ENCODE measurements at regions not wholly inside any gene's neighbourhood (a gene's known extent, or its start where the extent isn't known, plus 50 kb on each side); places are given as distances from the start of the nearest gene placed in this dataset.

GRCh38 chr1:228868731-228869024 lies 133.4 kb downstream of the RHOU start:
- no peaks in the 10 kb centered on the region for H3K27me3 ChIP-seq (ENCODE audit: insufficient read depth, insufficient read length)
- H3K9me3 ChIP-seq (ENCODE audit: insufficient read depth, low read length) = no peaks in the 10 kb centered on the region
- H3K4me3 ChIP-seq (ENCODE audit: insufficient read length, low read depth) = no peak overlapping the region
- H3K9ac ChIP-seq (ENCODE audit: insufficient read length, low read depth) = no peak overlapping the region
- TF ChIP-seq YY1 (IDR thresholded peaks at IDR 0.05; ENCODE audit: insufficient read depth, insufficient read length) = no peak
- H3K36me3 ChIP-seq (ENCODE audit: insufficient read depth, insufficient read length, low read length) = no peaks in the 10 kb centered on the region
- H3K4me1 ChIP-seq (ENCODE audit: insufficient read depth, insufficient read length) = peaks cover 16% of the 10 kb centered on the region
- no peak for DNase-seq (ENCODE audit: low read depth, low spot score)

- peaks cover 12% of the 10 kb centered on the region for H3K4me1 ChIP-seq (ENCODE audit: insufficient read depth, insufficient read length)
- TF ChIP-seq SUZ12 (IDR thresholded peaks at IDR 0.05; ENCODE audit: extremely low read depth, insufficient read depth, insufficient read length) = no peak
- TF ChIP-seq YY1 (IDR thresholded peaks at IDR 0.05; ENCODE audit: insufficient read depth, insufficient read length) = no peak
- TF ChIP-seq ZNF274 (IDR thresholded peaks at IDR 0.05; ENCODE audit: low read depth, low read length) = no peak
- no peak overlapping the region for H3K4me3 ChIP-seq (ENCODE audit: insufficient read length, low read depth)
- H3K36me3 ChIP-seq (ENCODE audit: insufficient read depth, insufficient read length, low read length) = no peaks in the 10 kb centered on the region
- no peaks in the 10 kb centered on the region for H3K27me3 ChIP-seq (ENCODE audit: insufficient read depth, insufficient read length)
- H3K9me3 ChIP-seq (ENCODE audit: insufficient read depth, low read length) = no peaks in the 10 kb centered on the region
- H3K9ac ChIP-seq (ENCODE audit: insufficient read length, low read depth) = no peak overlapping the region
- DNase-seq (ENCODE audit: low read depth, low spot score) = no peak
These were observed 134.1 kb downstream of the RHOU start for GRCh38 chr1:228869312-228869824.

GRCh38 chr1:228870041-228870713 lies 134.9 kb downstream of the RHOU start:
- no peaks in the 10 kb centered on the region for H3K36me3 ChIP-seq (ENCODE audit: insufficient read depth, insufficient read length, low read length)
- peaks cover 12% of the 10 kb centered on the region for H3K4me1 ChIP-seq (ENCODE audit: insufficient read depth, insufficient read length)
- H3K9ac ChIP-seq (ENCODE audit: insufficient read length, low read depth) = no peak overlapping the region
- TF ChIP-seq ZNF274 (IDR thresholded peaks at IDR 0.05; ENCODE audit: low read depth, low read length) (no peak), YY1 (IDR thresholded peaks at IDR 0.05; ENCODE audit: insufficient read depth, insufficient read length) (no peak), SUZ12 (IDR thresholded peaks at IDR 0.05; ENCODE audit: extremely low read depth, insufficient read depth, insufficient read length) (no peak)
- no peaks in the 10 kb centered on the region for H3K9me3 ChIP-seq (ENCODE audit: insufficient read depth, low read length)
- DNase-seq (ENCODE audit: low read depth, low spot score) = no peak
- no peaks in the 10 kb centered on the region for H3K27me3 ChIP-seq (ENCODE audit: insufficient read depth, insufficient read length)
- H3K4me3 ChIP-seq (ENCODE audit: insufficient read length, low read depth) = no peak overlapping the region

- TF ChIP-seq ZNF274 (IDR thresholded peaks at IDR 0.05; ENCODE audit: low read depth, low read length) (no peak), SUZ12 (IDR thresholded peaks at IDR 0.05; ENCODE audit: extremely low read depth, insufficient read depth, insufficient read length) (no peak), YY1 (IDR thresholded peaks at IDR 0.05; ENCODE audit: insufficient read depth, insufficient read length) (no peak)
- no peaks in the 10 kb centered on the region for H3K9me3 ChIP-seq (ENCODE audit: insufficient read depth, low read length)
- H3K36me3 ChIP-seq (ENCODE audit: insufficient read depth, insufficient read length, low read length) = no peaks in the 10 kb centered on the region
- H3K9ac ChIP-seq (ENCODE audit: insufficient read length, low read depth) = no peak overlapping the region
- no peak for DNase-seq (ENCODE audit: low read depth, low spot score)
- no peak overlapping the region for H3K4me3 ChIP-seq (ENCODE audit: insufficient read length, low read depth)
- no peaks in the 10 kb centered on the region for H3K27me3 ChIP-seq (ENCODE audit: insufficient read depth, insufficient read length)
- peaks cover 6% of the 10 kb centered on the region for H3K4me1 ChIP-seq (ENCODE audit: insufficient read depth, insufficient read length)
These were observed 136.2 kb downstream of the RHOU start for GRCh38 chr1:228871314-228872061.

GRCh38 chr1:228872080-228872479 lies 136.8 kb downstream of the RHOU start:
- H3K4me1 ChIP-seq (ENCODE audit: insufficient read depth, insufficient read length) = peaks cover 6% of the 10 kb centered on the region
- H3K9ac ChIP-seq (ENCODE audit: insufficient read length, low read depth) = no peak overlapping the region
- TF ChIP-seq ZNF274 (IDR thresholded peaks at IDR 0.05; ENCODE audit: low read depth, low read length) (no peak), YY1 (IDR thresholded peaks at IDR 0.05; ENCODE audit: insufficient read depth, insufficient read length) (no peak), SUZ12 (IDR thresholded peaks at IDR 0.05; ENCODE audit: extremely low read depth, insufficient read depth, insufficient read length) (no peak)
- H3K9me3 ChIP-seq (ENCODE audit: insufficient read depth, low read length) = no peaks in the 10 kb centered on the region
- H3K36me3 ChIP-seq (ENCODE audit: insufficient read depth, insufficient read length, low read length) = no peaks in the 10 kb centered on the region
- no peak for DNase-seq (ENCODE audit: low read depth, low spot score)
- H3K27me3 ChIP-seq (ENCODE audit: insufficient read depth, insufficient read length) = no peaks in the 10 kb centered on the region
- H3K4me3 ChIP-seq (ENCODE audit: insufficient read length, low read depth) = no peak overlapping the region

GRCh38 chr1:228873709-228874108 lies 138.4 kb downstream of the RHOU start:
- TF ChIP-seq YY1 (IDR thresholded peaks at IDR 0.05; ENCODE audit: insufficient read depth, insufficient read length) (no peak), ZNF274 (IDR thresholded peaks at IDR 0.05; ENCODE audit: low read depth, low read length) (no peak), SUZ12 (IDR thresholded peaks at IDR 0.05; ENCODE audit: extremely low read depth, insufficient read depth, insufficient read length) (no peak)
- no peaks in the 10 kb centered on the region for H3K27me3 ChIP-seq (ENCODE audit: insufficient read depth, insufficient read length)
- H3K4me1 ChIP-seq (ENCODE audit: insufficient read depth, insufficient read length) = no peaks in the 10 kb centered on the region
- no peaks in the 10 kb centered on the region for H3K36me3 ChIP-seq (ENCODE audit: insufficient read depth, insufficient read length, low read length)
- DNase-seq (ENCODE audit: low read depth, low spot score) = no peak
- H3K9me3 ChIP-seq (ENCODE audit: insufficient read depth, low read length) = no peaks in the 10 kb centered on the region
- H3K9ac ChIP-seq (ENCODE audit: insufficient read length, low read depth) = no peak overlapping the region
- no peak overlapping the region for H3K4me3 ChIP-seq (ENCODE audit: insufficient read length, low read depth)

- DNase-seq (ENCODE audit: low read depth, low spot score) = no peak
- TF ChIP-seq ZNF274 (IDR thresholded peaks at IDR 0.05; ENCODE audit: low read depth, low read length) (no peak), YY1 (IDR thresholded peaks at IDR 0.05; ENCODE audit: insufficient read depth, insufficient read length) (no peak), SUZ12 (IDR thresholded peaks at IDR 0.05; ENCODE audit: extremely low read depth, insufficient read depth, insufficient read length) (no peak)
- Histone ChIP-seq H3K4me1 (ENCODE audit: insufficient read depth, insufficient read length) (peaks cover 3% of the 10 kb centered on the region), H3K9ac (ENCODE audit: insufficient read length, low read depth) (no peak overlapping the region), H3K4me3 (ENCODE audit: insufficient read length, low read depth) (no peak overlapping the region), H3K9me3 (ENCODE audit: insufficient read depth, low read length) (no peaks in the 10 kb centered on the region), H3K36me3 (ENCODE audit: insufficient read depth, insufficient read length, low read length) (no peaks in the 10 kb centered on the region), H3K27me3 (ENCODE audit: insufficient read depth, insufficient read length) (no peaks in the 10 kb centered on the region)
These were observed 140.5 kb downstream of the RHOU start for GRCh38 chr1:228875741-228876140.

All from NT2/D1 (cell line).